ENCODE measurements at regions not wholly inside any gene's neighbourhood (a gene's known extent, or its start where the extent isn't known, plus 50 kb on each side); places are given as distances from the start of the nearest gene placed in this dataset.

- no peak for TF ChIP-seq PKNOX1 (IDR thresholded peaks at IDR 0.05)
- no peak for TF ChIP-seq SIX5 (IDR thresholded peaks at IDR 0.05; ENCODE audit: low read depth, low read length, severe bottlenecking)
- no peak for TF ChIP-seq FOS (IDR thresholded peaks at IDR 0.05; ENCODE audit: borderline replicate concordance, extremely low read depth, insufficient read length)
Measured at GRCh38 chr1:101166583-101167120, 70.2 kb upstream of the S1PR1 start (continued).

GRCh38 chr1:101165954-101166353 is 70.9 kb upstream of the S1PR1 start:
- no peak overlapping the region for H2AFZ ChIP-seq (ENCODE audit: control insufficient read depth, low read depth, low read length)
- no peaks in the 10 kb centered on the region for H3K4me1 ChIP-seq (ENCODE audit: control insufficient read depth, insufficient read depth, low read length)
- ChIA-PET POLR2A (no interaction called here), SMC1A (ENCODE audit: uncharacterized antibody, unreplicated experiment) (interaction anchor here (1.5 kb wide), 1 partner anchor 33 kb away, joined by 4 read pairs; no protein-coding TSS in a partner anchor), CTCF (no interaction called here), RAD21 (ENCODE audit: unreplicated experiment) (no interaction called here)
- FAIRE-seq: no peak
- H3K4me3 ChIP-seq: no peak overlapping the region
- no peak overlapping the region for H3K4me2 ChIP-seq (ENCODE audit: control insufficient read depth, insufficient read depth)
- no TSS peak for BruUV-seq (replicated peaks)
- TF ChIP-seq DPF2 (IDR thresholded peaks at IDR 0.05) (no peak), EGR1 (IDR thresholded peaks at IDR 0.05; ENCODE audit: borderline replicate concordance in 1 of 2, low read depth in 2 of 2, low read length in 2 of 2) (no peak), POLR2AphosphoS5 (IDR thresholded peaks at IDR 0.05; ENCODE audit: low read length) (no peak), NFYA (IDR thresholded peaks at IDR 0.05; ENCODE audit: borderline replicate concordance, low read depth, low read length) (no peak), KAT2A (conservative IDR thresholded peaks at IDR 0.05; ENCODE audit: control insufficient read depth, low read depth, low read length) (no peak), MXI1 (IDR thresholded peaks at IDR 0.05; ENCODE audit: low read depth, low read length) (no peak), POU2F2 (IDR thresholded peaks at IDR 0.05; ENCODE audit: borderline replicate concordance, low read depth, low read length) (no peak)
- no peaks in the 10 kb centered on the region for H3K79me2 ChIP-seq (ENCODE audit: control insufficient read depth, insufficient read depth, low read length)
- intact Hi-C loops (cut with micrococcal nuclease; ENCODE audit: unreplicated experiment) (no loop called here), in situ Hi-C loops (cut with MboI) (no loop called here)
- H3K27me3 ChIP-seq (replicated peaks in 1 of 2; ENCODE audit: control insufficient read depth in 2 of 2, insufficient read depth in 2 of 2, low read length in 1 of 2): no peaks in the 10 kb centered on the region
- no peak for DNase-seq (ENCODE audit: low read depth, low spot score)
- H3K27ac ChIP-seq (ENCODE audit: control insufficient read depth, insufficient read depth): no peak overlapping the region
- no peaks in the 10 kb centered on the region for H3K36me3 ChIP-seq (ENCODE audit: control insufficient read depth in 2 of 2, insufficient read depth in 2 of 2, low read length in 1 of 2)
- no peaks in the 10 kb centered on the region for H3K9me3 ChIP-seq (replicated peaks; ENCODE audit: control insufficient read depth, insufficient read depth, low read length)
- H3K9ac ChIP-seq (ENCODE audit: control insufficient read depth, insufficient read depth, low read length): no peak overlapping the region
- no peak for ATAC-seq
- H4K20me1 ChIP-seq (ENCODE audit: control insufficient read depth, insufficient read depth): no peaks in the 10 kb centered on the region
